HepG2 (cell line): ENCODE measurements at regions not wholly inside any gene's neighbourhood (a gene's known extent, or its start where the extent isn't known, plus 50 kb on each side); places are given as distances from the start of the nearest gene placed in this dataset.

Experiments
- ATF7 ChIP-seq, 2 experiments: fragments of 450-650 bp in 1 of 2; sonication (generic) in 1 of 2; formaldehyde crosslinking in 1 of 2; IDR thresholded peaks; 2 replicates each; pipeline versions ENCODE4 v1.4.0 to v1.6.1; 2016 to 2020; ENCODE audit warnings: antibody characterized with exemption in 1 of 2, mild to moderate bottlenecking in 1 of 2, missing genetic modification reagents in 1 of 2
- HNF1B ChIP-seq: sonication (generic); formaldehyde crosslinking; IDR thresholded peaks from 2 replicates; pipeline ENCODE4 v1.5.1; 2020; ENCODE audit warnings: mild to moderate bottlenecking, moderate library complexity, missing genetic modification reagents
- IKZF5 ChIP-seq: IDR thresholded peaks from 2 replicates; pipeline ENCODE4 v1.6.1; 2018; ENCODE audit warnings: missing genetic modification reagents, mild to moderate bottlenecking, missing compliant biosample characterization
- KAT2B ChIP-seq: fragments of 150-350 bp; IDR thresholded peaks from 2 replicates; pipeline ENCODE4 v1.6.1; 2014; ENCODE audit warnings: low read depth, low read length, borderline replicate concordance
- MED8 ChIP-seq: sonication (generic); formaldehyde crosslinking; IDR thresholded peaks from 2 replicates; pipeline ENCODE4 v1.8.1; 2023; ENCODE audit warnings: mild to moderate bottlenecking, missing genetic modification reagents; ENCODE audit not compliant: insufficient replicate concordance
- NAIF1 ChIP-seq: sonication (generic); formaldehyde crosslinking; IDR thresholded peaks from 2 replicates; pipeline ENCODE4 v1.5.0; 2020; ENCODE audit warnings: mild to moderate bottlenecking, missing genetic modification reagents, borderline replicate concordance
- NFE2 ChIP-seq: sonication (generic); formaldehyde crosslinking; IDR thresholded peaks from 2 replicates; pipeline ENCODE4 v1.4.0; 2020; ENCODE audit warnings: missing genetic modification reagents
- RAD21 ChIP-seq: fragments of 450-650 bp; formaldehyde crosslinking; IDR thresholded peaks from 2 replicates; pipeline ENCODE4 v1.5.0; 2020; ENCODE audit warnings: mild to moderate bottlenecking
- SP4 ChIP-seq: sonication (generic); formaldehyde crosslinking; IDR thresholded peaks from 2 replicates; pipeline ENCODE4 v1.8.1; 2023; ENCODE audit warnings: mild to moderate bottlenecking, missing genetic modification reagents
- TEAD3 ChIP-seq: optimal IDR thresholded peaks from 2 replicates; pipeline ENCODE3; 2016; ENCODE audit warnings: borderline replicate concordance
- ZBTB2 ChIP-seq: sonication (generic); formaldehyde crosslinking; IDR thresholded peaks from 2 replicates; pipeline ENCODE4 v1.8.0; 2022; ENCODE audit warnings: low read depth, missing genetic modification reagents
- ZBTB39 ChIP-seq: sonication (generic); formaldehyde crosslinking; IDR thresholded peaks from 2 replicates; pipeline ENCODE4 v1.5.0; 2020; ENCODE audit warnings: missing genetic modification reagents
- ZFAT ChIP-seq: sonication (generic); formaldehyde crosslinking; conservative IDR thresholded peaks from 2 replicates; pipeline ENCODE4 v1.8.1; 2023; ENCODE audit warnings: missing genetic modification reagents, inconsistent platforms
- ZNF275 ChIP-seq: sonication (generic); formaldehyde crosslinking; IDR thresholded peaks from 2 replicates; pipeline ENCODE4 v1.8.0; 2022; ENCODE audit warnings: missing genetic modification reagents, mild to moderate bottlenecking, inconsistent platforms, borderline replicate concordance
- ZNF570 ChIP-seq: sonication (generic); formaldehyde crosslinking; IDR thresholded peaks from 2 replicates; pipeline ENCODE4 v1.4.0; 2020; ENCODE audit warnings: mild to moderate bottlenecking, missing genetic modification reagents, borderline replicate concordance
- ZNF768 ChIP-seq: sonication (generic); formaldehyde crosslinking; IDR thresholded peaks from 2 replicates; pipeline ENCODE4 v1.4.0; 2020; ENCODE audit warnings: missing genetic modification reagents
- ZNF770 ChIP-seq: sonication (generic); formaldehyde crosslinking; IDR thresholded peaks from 2 replicates; pipeline ENCODE4 v1.5.0; 2020; ENCODE audit warnings: mild to moderate bottlenecking, missing genetic modification reagents

GRCh38 chr4:3830774-3831528 is 64.8 kb downstream of the ADRA2C start (continued):
- TF ChIP-seq HNF1B (CRISPR knock-in tag), result peak; percentile 90
- peak; percentile 99 for TF ChIP-seq MED8 (CRISPR knock-in tag)
- TF ChIP-seq ZBTB2 (CRISPR knock-in tag), result no peak
- TF ChIP-seq NAIF1, result peak; percentile 74; the same call in 1 of the 2 replicates
- peak; percentile 43 for TF ChIP-seq RAD21
- no peak for TF ChIP-seq ZNF570 (CRISPR knock-in tag)
- peak; percentile 85 for TF ChIP-seq SP4
- peak; percentile 53; the same call in 1 of the 2 replicates for TF ChIP-seq ZBTB39
- TF ChIP-seq ZNF770 (CRISPR knock-in tag), result peak; percentile 59; the same call in 1 of the 2 replicates
- no peak for TF ChIP-seq KAT2B
- peak; percentile 54 for TF ChIP-seq TEAD3 (CRISPR knock-in tag)
- TF ChIP-seq ZFAT (CRISPR knock-in tag), result no peak
- TF ChIP-seq ATF7 (IDR thresholded peaks at IDR 0.05), result no peak
- peak; percentile 87 for TF ChIP-seq ATF7 (CRISPR knock-in tag; IDR thresholded peaks at IDR 0.05)
- 0 out of 2 replicates have a peak, but pooled peaks have one; percentile 3 for TF ChIP-seq NFE2 (CRISPR knock-in tag)
- peak; percentile 41; the same call in 1 of the 2 replicates for TF ChIP-seq ZNF768 (CRISPR knock-in tag)
- peak; percentile 56; the same call in 1 of the 2 replicates for TF ChIP-seq IKZF5
- TF ChIP-seq ZNF275 (CRISPR knock-in tag), result peak; percentile 19; the same call in 1 of the 2 replicates
